ENCODE measurements at regions not wholly inside any gene's neighbourhood (a gene's known extent, or its start where the extent isn't known, plus 50 kb on each side); places are given as distances from the start of the nearest gene placed in this dataset.
"Not testable (repeated sequence)": the region's sequence is repeated elsewhere in the genome, so short reads cannot be mapped to it uniquely, and the experiment has no call there.

- intact Hi-C loops (cut with DNase I; ENCODE audit: low total_unique reads): no loop called here
Observed at GRCh38 chrX:65331371-65331770, 203.2 kb downstream of the LAS1L start.

GRCh38 chrX:65300104-65300809 lies 234.3 kb downstream of the LAS1L start:
- 35 to 42% methylated on average over 7 of the region's 7 CpGs for whole genome bisulfite sequencing, 2 donors
- no peak for DNase-seq (ENCODE audit: low spot score in 2 of 2)
- TF ChIP-seq CTCF (IDR thresholded peaks at IDR 0.05) (no peak), POLR2A (IDR thresholded peaks at IDR 0.05) (no peak)
- intact Hi-C loops (cut with DNase I; ENCODE audit: low total_unique reads): no loop called here
- no peak overlapping the region for H3K4me3 ChIP-seq (ENCODE audit: low read depth, poor library complexity, severe bottlenecking)

More at GRCh38 chrX:65331371-65331770, 203.2 kb downstream of the LAS1L start:
- no peak for DNase-seq (ENCODE audit: low spot score in 2 of 2)
- no peak overlapping the region for H3K4me3 ChIP-seq (ENCODE audit: low read depth, poor library complexity, severe bottlenecking)
- 70 to 100% methylated on average over 1 of the region's 1 CpG for WGBS, 2 donors
- no peak for TF ChIP-seq CTCF (IDR thresholded peaks at IDR 0.05)
- TF ChIP-seq POLR2A (IDR thresholded peaks at IDR 0.05): no peak

GRCh38 chrX:65282905-65283304 lies 251.7 kb downstream of the LAS1L start:
- 90 to 95% methylated on average over 8 of the region's 8 CpGs for WGBS, 2 donors
- DNase-seq (ENCODE audit: low spot score in 2 of 2); intact Hi-C loops (cut with DNase I; ENCODE audit: low total_unique reads); H3K4me3 ChIP-seq (ENCODE audit: low read depth, poor library complexity, severe bottlenecking): not testable (repeated sequence)

- intact Hi-C loops (cut with DNase I; ENCODE audit: low total_unique reads): no loop called here
- DNase-seq (ENCODE audit: low spot score in 2 of 2): no peak
- no peak for TF ChIP-seq POLR2A (IDR thresholded peaks at IDR 0.05)
- no peak for TF ChIP-seq CTCF (IDR thresholded peaks at IDR 0.05)
- H3K4me3 ChIP-seq (ENCODE audit: low read depth, poor library complexity, severe bottlenecking): no peak overlapping the region
Observed at GRCh38 chrX:65273152-65273551, 261.4 kb downstream of the LAS1L start.

GRCh38 chrX:65266482-65266881 lies 268.1 kb downstream of the LAS1L start:
- TF ChIP-seq CTCF (IDR thresholded peaks at IDR 0.05): no peak
- 61 to 64% methylated on average over 2 of the region's 2 CpGs for WGBS, 2 donors
- intact Hi-C loops (cut with DNase I; ENCODE audit: low total_unique reads): no loop called here
- no peak for DNase-seq (ENCODE audit: low spot score in 2 of 2)
- H3K4me3 ChIP-seq (ENCODE audit: low read depth, poor library complexity, severe bottlenecking): no peak overlapping the region

GRCh38 chrX:65253817-65254216 lies 277.6 kb upstream of the ZC4H2 start:
- H3K4me3 ChIP-seq (ENCODE audit: low read depth, poor library complexity, severe bottlenecking): no peak overlapping the region
- no peak for DNase-seq (ENCODE audit: low spot score in 2 of 2)
- intact Hi-C loops (cut with DNase I; ENCODE audit: low total_unique reads): no loop called here
- TF ChIP-seq CTCF (IDR thresholded peaks at IDR 0.05) (no peak), POLR2A (IDR thresholded peaks at IDR 0.05) (no peak)
- WGBS, 2 donors: 69 to 100% methylated on average over 3 of the region's 6 CpGs

All from lower leg skin (tissue), 4 donors.